ENCODE measurements at regions not wholly inside any gene's neighbourhood (a gene's known extent, or its start where the extent isn't known, plus 50 kb on each side); places are given as distances from the start of the nearest gene placed in this dataset.

DNA sequence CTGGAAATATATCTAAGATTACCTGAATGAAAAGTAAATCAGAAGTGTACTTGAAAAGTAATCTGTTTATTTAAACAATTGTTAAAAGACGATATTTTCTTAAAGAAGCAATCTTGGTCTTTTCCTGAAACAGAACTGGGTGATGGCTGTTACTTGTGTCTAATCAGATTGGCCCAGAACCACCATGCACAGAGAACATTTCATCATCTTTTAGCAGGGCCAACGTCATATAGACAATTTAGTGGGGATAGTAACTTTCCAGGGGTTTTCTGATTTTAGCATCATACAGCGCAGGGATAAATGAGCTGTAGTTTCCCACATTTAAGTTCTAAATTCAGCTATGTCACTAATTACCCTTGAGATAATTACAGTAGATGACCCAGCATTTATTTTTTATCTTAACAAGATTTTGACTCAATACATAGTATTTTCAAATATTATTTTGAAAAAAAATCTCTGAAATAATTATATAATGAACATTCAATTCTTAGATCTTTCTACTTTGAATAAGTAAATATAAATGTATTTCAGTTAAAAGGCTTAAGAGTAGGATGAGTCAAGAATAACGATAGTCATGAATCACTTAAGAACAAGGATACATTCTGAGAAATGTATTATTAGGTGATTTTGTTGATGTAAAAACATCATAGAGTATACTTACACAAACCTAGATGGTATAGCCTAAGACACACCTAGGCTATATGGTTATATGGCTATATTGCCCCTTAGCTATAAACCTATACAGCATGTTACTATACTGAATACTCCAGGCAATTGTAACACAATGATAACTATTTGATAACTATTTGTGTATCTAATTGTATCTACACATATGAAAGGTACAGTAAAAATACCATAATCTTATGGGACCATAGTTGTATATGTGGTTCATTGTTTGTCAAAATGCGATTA, 103.8 kb upstream of the MME start:
- no peak for TF ChIP-seq YY1 (IDR thresholded peaks at IDR 0.05; ENCODE audit: low read depth)
- TF ChIP-seq TCF12 (IDR thresholded peaks at IDR 0.05; ENCODE audit: low read depth) = no peak
- no peak for TF ChIP-seq RAD21 (IDR thresholded peaks at IDR 0.05; ENCODE audit: low read depth)
- TF ChIP-seq TAF1 (IDR thresholded peaks at IDR 0.05; ENCODE audit: low read depth) = no peak
- TF ChIP-seq NFIC (IDR thresholded peaks at IDR 0.05) = no peak
- TF ChIP-seq, protein P1, sequence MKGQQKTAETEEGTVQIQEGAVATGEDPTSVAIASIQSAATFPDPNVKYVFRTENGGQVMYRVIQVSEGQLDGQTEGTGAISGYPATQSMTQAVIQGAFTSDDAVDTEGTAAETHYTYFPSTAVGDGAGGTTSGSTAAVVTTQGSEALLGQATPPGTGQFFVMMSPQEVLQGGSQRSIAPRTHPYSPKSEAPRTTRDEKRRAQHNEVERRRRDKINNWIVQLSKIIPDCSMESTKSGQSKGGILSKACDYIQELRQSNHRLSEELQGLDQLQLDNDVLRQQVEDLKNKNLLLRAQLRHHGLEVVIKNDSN (IDR thresholded peaks at IDR 0.05) = no peak
- TF ChIP-seq EGR1 (IDR thresholded peaks at IDR 0.05) = no peak
- TF ChIP-seq, protein P2, sequence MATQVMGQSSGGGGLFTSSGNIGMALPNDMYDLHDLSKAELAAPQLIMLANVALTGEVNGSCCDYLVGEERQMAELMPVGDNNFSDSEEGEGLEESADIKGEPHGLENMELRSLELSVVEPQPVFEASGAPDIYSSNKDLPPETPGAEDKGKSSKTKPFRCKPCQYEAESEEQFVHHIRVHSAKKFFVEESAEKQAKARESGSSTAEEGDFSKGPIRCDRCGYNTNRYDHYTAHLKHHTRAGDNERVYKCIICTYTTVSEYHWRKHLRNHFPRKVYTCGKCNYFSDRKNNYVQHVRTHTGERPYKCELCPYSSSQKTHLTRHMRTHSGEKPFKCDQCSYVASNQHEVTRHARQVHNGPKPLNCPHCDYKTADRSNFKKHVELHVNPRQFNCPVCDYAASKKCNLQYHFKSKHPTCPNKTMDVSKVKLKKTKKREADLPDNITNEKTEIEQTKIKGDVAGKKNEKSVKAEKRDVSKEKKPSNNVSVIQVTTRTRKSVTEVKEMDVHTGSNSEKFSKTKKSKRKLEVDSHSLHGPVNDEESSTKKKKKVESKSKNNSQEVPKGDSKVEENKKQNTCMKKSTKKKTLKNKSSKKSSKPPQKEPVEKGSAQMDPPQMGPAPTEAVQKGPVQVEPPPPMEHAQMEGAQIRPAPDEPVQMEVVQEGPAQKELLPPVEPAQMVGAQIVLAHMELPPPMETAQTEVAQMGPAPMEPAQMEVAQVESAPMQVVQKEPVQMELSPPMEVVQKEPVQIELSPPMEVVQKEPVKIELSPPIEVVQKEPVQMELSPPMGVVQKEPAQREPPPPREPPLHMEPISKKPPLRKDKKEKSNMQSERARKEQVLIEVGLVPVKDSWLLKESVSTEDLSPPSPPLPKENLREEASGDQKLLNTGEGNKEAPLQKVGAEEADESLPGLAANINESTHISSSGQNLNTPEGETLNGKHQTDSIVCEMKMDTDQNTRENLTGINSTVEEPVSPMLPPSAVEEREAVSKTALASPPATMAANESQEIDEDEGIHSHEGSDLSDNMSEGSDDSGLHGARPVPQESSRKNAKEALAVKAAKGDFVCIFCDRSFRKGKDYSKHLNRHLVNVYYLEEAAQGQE (IDR thresholded peaks at IDR 0.05; ENCODE audit: low read depth) = no peak
- no peak for TF ChIP-seq ZBTB7A (IDR thresholded peaks at IDR 0.05; ENCODE audit: low read depth)
- TF ChIP-seq CREB1 (IDR thresholded peaks at IDR 0.05; ENCODE audit: low read depth) = no peak
- TF ChIP-seq TEAD4 (IDR thresholded peaks at IDR 0.05) = no peak
- no peak for TF ChIP-seq EP300 (IDR thresholded peaks at IDR 0.05; ENCODE audit: borderline replicate concordance)
- no peak for TF ChIP-seq FOXM1 (IDR thresholded peaks at IDR 0.05; ENCODE audit: borderline replicate concordance, low read depth)
- TF ChIP-seq CEBPB (IDR thresholded peaks at IDR 0.05) = no peak
- TF ChIP-seq, protein P3, sequence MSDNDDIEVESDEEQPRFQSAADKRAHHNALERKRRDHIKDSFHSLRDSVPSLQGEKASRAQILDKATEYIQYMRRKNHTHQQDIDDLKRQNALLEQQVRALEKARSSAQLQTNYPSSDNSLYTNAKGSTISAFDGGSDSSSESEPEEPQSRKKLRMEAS (IDR thresholded peaks at IDR 0.05) = no peak

DNA sequence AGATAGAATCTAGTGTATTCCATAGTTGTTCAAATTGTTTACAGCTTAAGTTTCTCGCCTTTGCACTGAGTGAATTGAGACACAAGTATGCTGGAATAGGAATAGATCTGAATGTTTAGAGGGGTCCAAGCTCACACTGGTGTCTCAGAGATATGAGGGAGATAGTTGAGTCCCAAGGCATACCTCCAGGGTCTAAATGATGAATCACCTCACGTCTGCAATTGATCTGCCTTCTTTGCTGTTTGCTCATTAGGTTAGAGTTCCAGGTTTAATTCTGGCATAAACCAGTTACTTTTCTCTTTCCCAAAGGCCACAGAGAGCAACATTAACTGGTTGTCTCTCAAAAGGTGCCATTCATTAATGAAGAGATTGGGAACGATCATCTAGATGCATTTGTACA, 106.3 kb upstream of the MME start:
- TF ChIP-seq YY1 (IDR thresholded peaks at IDR 0.05; ENCODE audit: low read depth) (no peak), EGR1 (IDR thresholded peaks at IDR 0.05) (no peak), TEAD4 (IDR thresholded peaks at IDR 0.05) (no peak), TCF12 (IDR thresholded peaks at IDR 0.05; ENCODE audit: low read depth) (no peak), TAF1 (IDR thresholded peaks at IDR 0.05; ENCODE audit: low read depth) (no peak), CREB1 (IDR thresholded peaks at IDR 0.05; ENCODE audit: low read depth) (no peak), NFIC (IDR thresholded peaks at IDR 0.05) (no peak), CEBPB (IDR thresholded peaks at IDR 0.05) (no peak), RAD21 (IDR thresholded peaks at IDR 0.05; ENCODE audit: low read depth) (no peak)
- TF ChIP-seq, protein P3 (IDR thresholded peaks at IDR 0.05) = no peak
- TF ChIP-seq, protein P2 (IDR thresholded peaks at IDR 0.05; ENCODE audit: low read depth) = no peak

DNA sequence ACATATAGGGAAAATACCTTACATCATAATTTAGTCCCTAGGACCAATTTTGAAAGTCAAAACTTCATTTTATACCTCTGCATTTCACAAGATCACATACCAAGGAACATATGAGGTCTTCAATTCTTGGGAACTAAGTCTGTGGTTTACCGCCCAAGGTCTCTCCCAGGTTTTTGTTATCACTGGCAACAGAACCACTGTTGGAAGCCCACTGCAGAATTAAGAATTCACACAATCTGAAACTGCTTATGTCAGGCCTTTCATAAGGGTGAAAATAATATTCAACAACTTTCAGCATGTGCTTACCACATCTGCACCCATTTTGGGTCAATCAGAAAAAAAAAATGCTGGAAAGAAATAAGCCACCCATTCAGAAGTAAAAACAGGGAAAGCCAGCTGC, 107.2 kb upstream of the MME start:
- TF ChIP-seq NFIC (IDR thresholded peaks at IDR 0.05) (no peak), RAD21 (IDR thresholded peaks at IDR 0.05; ENCODE audit: low read depth) (no peak), EGR1 (IDR thresholded peaks at IDR 0.05) (no peak), TEAD4 (IDR thresholded peaks at IDR 0.05) (no peak), CREB1 (IDR thresholded peaks at IDR 0.05; ENCODE audit: low read depth) (no peak), FOXM1 (IDR thresholded peaks at IDR 0.05; ENCODE audit: borderline replicate concordance, low read depth) (no peak), EP300 (IDR thresholded peaks at IDR 0.05; ENCODE audit: borderline replicate concordance) (no peak), TCF12 (IDR thresholded peaks at IDR 0.05; ENCODE audit: low read depth) (no peak), CEBPB (IDR thresholded peaks at IDR 0.05) (no peak), ZBTB7A (IDR thresholded peaks at IDR 0.05; ENCODE audit: low read depth) (no peak), TAF1 (IDR thresholded peaks at IDR 0.05; ENCODE audit: low read depth) (no peak)
- TF ChIP-seq, protein P3 (IDR thresholded peaks at IDR 0.05) = no peak
- TF ChIP-seq, protein P2 (IDR thresholded peaks at IDR 0.05; ENCODE audit: low read depth) = no peak

DNA sequence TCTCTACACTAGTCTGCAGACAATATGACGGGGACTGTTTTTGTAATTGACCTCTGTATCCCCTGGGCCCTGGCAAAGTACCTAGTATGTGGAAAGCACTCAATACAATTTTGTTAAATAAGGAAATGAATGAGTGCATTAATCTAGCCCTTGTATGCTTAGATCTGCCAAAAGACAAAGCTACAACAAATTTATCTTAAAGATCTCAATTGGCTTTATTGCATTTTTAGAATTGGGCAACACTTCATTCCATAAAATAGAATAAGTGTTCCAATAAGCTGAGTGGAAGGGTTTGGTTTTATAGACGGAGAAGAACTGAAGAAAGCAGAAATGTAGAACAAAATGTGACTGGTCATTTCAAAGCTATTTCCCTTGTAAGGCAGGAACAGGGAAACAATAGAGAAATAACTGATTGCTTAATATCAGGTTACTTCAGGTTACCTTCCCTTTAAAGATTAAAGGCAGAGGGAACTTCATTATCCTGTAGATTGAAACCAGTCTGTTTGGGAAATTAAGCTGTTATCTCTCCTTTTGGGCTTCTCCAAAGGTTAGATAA, 108.3 kb upstream of the MME start:
- TF ChIP-seq ZBTB7A (IDR thresholded peaks at IDR 0.05; ENCODE audit: low read depth) (no peak), CEBPB (IDR thresholded peaks at IDR 0.05) (peak; percentile 57; the same call in 1 of the 2 replicates)
